Calu3 (cell line): ENCODE measurements at regions not wholly inside any gene's neighbourhood (a gene's known extent, or its start where the extent isn't known, plus 50 kb on each side); places are given as distances from the start of the nearest gene placed in this dataset.

Experiments used
- BruUV-seq: library from RNA; stranded (reverse); fragments of 400-500 nt; replicated peaks from 2 replicates; lab custom pipeline; 2021; lab: Mats Ljungman, UMichigan
- CTCF ChIA-PET: fragments of 300-600 bp; sonication (Branson Sonifier 250); formaldehyde crosslinking; loops from one replicate; lab custom pipeline; 2022; ENCODE audit warnings: antibody characterized with exemption; lab: Charles Lee
- DNase-seq: peaks from one replicate; pipeline ENCODE4 v3.0.0; 2022
- H3K27ac Mint-ChIP-seq: one replicate; pipeline ENCODE4 v1.8.0; 2022; ENCODE audit warnings: mixed read lengths; ENCODE audit not compliant: unreplicated experiment
- H3K27me3 Mint-ChIP-seq: one replicate; pipeline ENCODE4 v1.8.0; 2022; ENCODE audit warnings: mixed read lengths; ENCODE audit not compliant: unreplicated experiment
- H3K36me3 Mint-ChIP-seq: one replicate; pipeline ENCODE4 v1.8.0; 2022; ENCODE audit warnings: mild to moderate bottlenecking, moderate library complexity, mixed read lengths; ENCODE audit not compliant: insufficient read depth, unreplicated experiment
- H3K4me1 Mint-ChIP-seq: one replicate; pipeline ENCODE4 v1.8.0; 2022; ENCODE audit warnings: mild to moderate bottlenecking, low read depth, mixed read lengths; ENCODE audit not compliant: unreplicated experiment
- H3K4me3 Mint-ChIP-seq: one replicate; pipeline ENCODE4 v1.8.0; 2022; ENCODE audit warnings: mild to moderate bottlenecking, low read depth, moderate library complexity, mixed read lengths; ENCODE audit not compliant: unreplicated experiment
- H3K9me3 Mint-ChIP-seq: one replicate; pipeline ENCODE4 v1.8.0; 2022; ENCODE audit warnings: low read depth, mixed read lengths; ENCODE audit not compliant: unreplicated experiment
- intact Hi-C: fragments of 100-400 bp; cut with micrococcal nuclease; formaldehyde crosslinking; loops from one replicate; pipeline ENCODE4 v1.10.0; 2022; ENCODE audit not compliant: unreplicated experiment
- TF ChIP-seq, protein P1 (sequence below): fragments of 200-600 bp; IDR thresholded peaks from one replicate; pipeline ENCODE4 v1.8.0; 2022; ENCODE audit warnings: antibody characterized with exemption; ENCODE audit not compliant: unreplicated experiment

DNA sequence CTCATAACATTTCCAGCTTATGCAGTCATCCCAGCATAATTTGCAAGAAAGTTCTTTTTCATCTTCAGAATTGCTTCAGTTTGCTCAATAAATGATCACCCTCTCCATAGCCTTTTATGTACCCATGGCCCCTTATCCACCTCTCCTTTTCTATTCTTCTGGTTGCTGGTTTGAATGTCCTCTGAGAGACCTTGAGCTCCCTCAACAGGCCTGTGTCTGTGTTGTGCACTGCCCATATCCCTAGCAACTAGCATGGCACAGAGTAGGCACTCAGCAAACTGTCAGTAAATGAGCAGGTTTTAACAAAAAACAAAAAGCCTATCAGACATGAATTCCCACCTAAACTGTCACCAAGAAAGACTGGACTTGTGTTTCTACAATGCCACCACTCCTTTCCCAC is 160.5 kb downstream of the AKAIN1 start:
- peaks cover 13% of the 10 kb centered on the region for H3K9me3 Mint-ChIP-seq
- no peak for DNase-seq
- H3K27me3 Mint-ChIP-seq = no peaks in the 10 kb centered on the region
- intact Hi-C loops = no loop called here
- H3K36me3 Mint-ChIP-seq = no peaks in the 10 kb centered on the region
- TF ChIP-seq, protein P1, sequence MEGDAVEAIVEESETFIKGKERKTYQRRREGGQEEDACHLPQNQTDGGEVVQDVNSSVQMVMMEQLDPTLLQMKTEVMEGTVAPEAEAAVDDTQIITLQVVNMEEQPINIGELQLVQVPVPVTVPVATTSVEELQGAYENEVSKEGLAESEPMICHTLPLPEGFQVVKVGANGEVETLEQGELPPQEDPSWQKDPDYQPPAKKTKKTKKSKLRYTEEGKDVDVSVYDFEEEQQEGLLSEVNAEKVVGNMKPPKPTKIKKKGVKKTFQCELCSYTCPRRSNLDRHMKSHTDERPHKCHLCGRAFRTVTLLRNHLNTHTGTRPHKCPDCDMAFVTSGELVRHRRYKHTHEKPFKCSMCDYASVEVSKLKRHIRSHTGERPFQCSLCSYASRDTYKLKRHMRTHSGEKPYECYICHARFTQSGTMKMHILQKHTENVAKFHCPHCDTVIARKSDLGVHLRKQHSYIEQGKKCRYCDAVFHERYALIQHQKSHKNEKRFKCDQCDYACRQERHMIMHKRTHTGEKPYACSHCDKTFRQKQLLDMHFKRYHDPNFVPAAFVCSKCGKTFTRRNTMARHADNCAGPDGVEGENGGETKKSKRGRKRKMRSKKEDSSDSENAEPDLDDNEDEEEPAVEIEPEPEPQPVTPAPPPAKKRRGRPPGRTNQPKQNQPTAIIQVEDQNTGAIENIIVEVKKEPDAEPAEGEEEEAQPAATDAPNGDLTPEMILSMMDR = no peak
- H3K27ac Mint-ChIP-seq = no peak overlapping the region
- H3K4me3 Mint-ChIP-seq = no peak overlapping the region
- no peaks in the 10 kb centered on the region for H3K4me1 Mint-ChIP-seq
- no TSS peak for BruUV-seq
- CTCF ChIA-PET = no interaction called here

GRCh38 chr18:5031216-5031615 is 165.8 kb downstream of the AKAIN1 start:
- H3K27me3 Mint-ChIP-seq = no peaks in the 10 kb centered on the region
- CTCF ChIA-PET = no interaction called here
- no TSS peak for BruUV-seq
- peaks cover 11% of the 10 kb centered on the region for H3K9me3 Mint-ChIP-seq
- H3K36me3 Mint-ChIP-seq = no peaks in the 10 kb centered on the region
- no peak overlapping the region for H3K27ac Mint-ChIP-seq
- H3K4me1 Mint-ChIP-seq = no peaks in the 10 kb centered on the region
- intact Hi-C loops = no loop called here
- DNase-seq = no peak
- no peak overlapping the region for H3K4me3 Mint-ChIP-seq
- TF ChIP-seq, protein P1 = no peak

- BruUV-seq = no TSS peak
- H3K27ac Mint-ChIP-seq = no peak overlapping the region
- H3K4me1 Mint-ChIP-seq = no peaks in the 10 kb centered on the region
- CTCF ChIA-PET = no interaction called here
- TF ChIP-seq, protein P1 = no peak
- H3K36me3 Mint-ChIP-seq = no peaks in the 10 kb centered on the region
- no peaks in the 10 kb centered on the region for H3K27me3 Mint-ChIP-seq
- H3K4me3 Mint-ChIP-seq = no peak overlapping the region
- DNase-seq = no peak
- H3K9me3 Mint-ChIP-seq = peaks cover 7% of the 10 kb centered on the region
- intact Hi-C loops = no loop called here
Observed at GRCh38 chr18:5030636-5031035, 166.4 kb downstream of the AKAIN1 start.

DNA sequence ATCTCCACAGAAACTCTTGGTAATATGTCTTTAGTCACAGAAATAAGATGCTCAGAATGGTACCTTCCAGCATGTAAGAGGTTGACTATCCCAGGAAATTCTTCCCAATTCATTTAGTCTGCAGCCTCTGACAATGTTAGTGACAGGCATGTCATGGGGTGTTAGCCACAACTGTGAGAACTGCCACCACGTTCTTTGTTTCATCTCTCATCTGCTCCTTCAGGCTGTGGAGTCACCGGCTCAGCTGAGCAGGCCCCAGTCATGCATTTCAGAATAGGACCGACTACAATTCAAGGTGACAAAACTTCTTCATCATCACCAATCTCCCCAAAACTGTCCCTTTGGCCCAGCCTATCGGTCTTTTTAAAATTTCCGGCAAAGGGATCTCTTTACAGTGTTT is 167.5 kb downstream of the AKAIN1 start:
- intact Hi-C loops = loop anchor here (10.0 kb wide), 2 partner anchors 325 to 845 kb away; no protein-coding TSS in a partner anchor
- CTCF ChIA-PET = no interaction called here
- BruUV-seq = no TSS peak
- Mint-ChIP-seq H3K4me3 (no peak overlapping the region), H3K27ac (no peak overlapping the region), H3K4me1 (no peaks in the 10 kb centered on the region), H3K9me3 (peaks cover 3% of the 10 kb centered on the region), H3K36me3 (no peaks in the 10 kb centered on the region), H3K27me3 (no peaks in the 10 kb centered on the region)
- TF ChIP-seq, protein P1 = no peak
- no peak for DNase-seq
